GM12872 (cell line): ENCODE measurements at regions not wholly inside any gene's neighbourhood (a gene's known extent, or its start where the extent isn't known, plus 50 kb on each side); places are given as distances from the start of the nearest gene placed in this dataset.
A peak's percentile ranks its signal among the peaks of the same experiment; 100 is the strongest.

Source experiments
- CTCF ChIP-seq: IDR thresholded peaks from 3 replicates; pipeline ENCODE4 v1.5.1; 2011; ENCODE audit warnings: low read depth, mild to moderate bottlenecking, low read length, moderate library complexity; ENCODE audit not compliant: insufficient read depth

- no peak for TF ChIP-seq CTCF
Observed at GRCh38 chr4:160127211-160127610, 1024.3 kb downstream of the RAPGEF2 start.

- no peak for TF ChIP-seq CTCF
Observed at GRCh38 chr4:160129439-160129838, 1026.6 kb downstream of the RAPGEF2 start.

GRCh38 chr4:160136021-160136420 is 1033.1 kb downstream of the RAPGEF2 start:
- no peak for TF ChIP-seq CTCF

GRCh38 chr4:160141206-160141605 is 1038.3 kb downstream of the RAPGEF2 start:
- no peak for TF ChIP-seq CTCF

GRCh38 chr4:160142579-160142978 is 1039.7 kb downstream of the RAPGEF2 start:
- 0 out of 3 replicates have a peak, but pooled peaks have one; percentile 4 for TF ChIP-seq CTCF

- TF ChIP-seq CTCF: no peak
Observed at GRCh38 chr4:160143574-160143973, 1040.7 kb downstream of the RAPGEF2 start.

- TF ChIP-seq CTCF: no peak
Observed at GRCh38 chr4:160159457-160159856, 1056.6 kb downstream of the RAPGEF2 start.

GRCh38 chr4:160161026-160161425 is 1058.1 kb downstream of the RAPGEF2 start:
- no peak for TF ChIP-seq CTCF
